H1 (cell line): ENCODE measurements at regions not wholly inside any gene's neighbourhood (a gene's known extent, or its start where the extent isn't known, plus 50 kb on each side); places are given as distances from the start of the nearest gene placed in this dataset.

Experiments used
- CTCF ChIA-PET: fragments of 300-600 bp; sonication (Branson Sonifier 250); formaldehyde crosslinking; loops from one replicate; lab custom pipeline; 2021; ENCODE audit not compliant: partially characterized antibody; lab: Charles Lee
- POLR2A ChIA-PET: fragments of 300-600 bp; sonication (Branson Sonifier 250); formaldehyde crosslinking; loops from one replicate; lab custom pipeline; 2021; ENCODE audit warnings: inconsistent platforms; ENCODE audit not compliant: partially characterized antibody; lab: Charles Lee
- DNase-seq, 2 experiments: peaks; one replicate each; pipeline versions ENCODE4 v3.0.0 to v3.0.0-alpha.2; 2010 to 2022; ENCODE audit warnings: low spot score in 2 of 2, low read depth in 1 of 2, mixed read lengths in 1 of 2
- FAIRE-seq: peaks from 2 replicates; lab custom pipeline; 2011; peaks lifted over from hg19 to GRCh38; lab: Jason Lieb, UNC
- H2AFZ ChIP-seq: 2 replicates; pipeline ENCODE4 v1.8.1; 2012; ENCODE audit warnings: low read length, inconsistent platforms
- H2AK5ac ChIP-seq: 2 replicates; pipeline ENCODE4 v1.6.1; 2013; ENCODE audit warnings: low read depth, low read length
- H2BK120ac ChIP-seq: replicated peaks from 2 replicates; pipeline ENCODE3; 2013; ENCODE audit warnings: low read depth, low read length, inconsistent platforms
- H2BK12ac ChIP-seq: 2 replicates; pipeline ENCODE4 v1.6.1; 2013; ENCODE audit warnings: low read depth, low read length
- H2BK15ac ChIP-seq: 2 replicates; pipeline ENCODE4 v1.6.1; 2013; ENCODE audit warnings: low read length
- H2BK20ac ChIP-seq: 2 replicates; pipeline ENCODE4 v1.6.1; 2013; ENCODE audit warnings: low read length
- H2BK5ac ChIP-seq: 2 replicates; pipeline ENCODE4 v1.6.1; 2013; ENCODE audit warnings: low read depth, low read length
- H3K14ac ChIP-seq: 2 replicates; pipeline ENCODE4 v1.6.1; 2013; ENCODE audit warnings: inconsistent platforms; ENCODE audit not compliant: insufficient read length
- H3K18ac ChIP-seq: 2 replicates; pipeline ENCODE4 v1.6.1; 2013; ENCODE audit warnings: low read length; ENCODE audit errors: extremely low read depth
- H3K23ac ChIP-seq: 2 replicates; pipeline ENCODE4 v1.6.1; 2013; ENCODE audit warnings: inconsistent platforms; ENCODE audit not compliant: insufficient read length
- H3K23me2 ChIP-seq: 2 replicates; pipeline ENCODE4 v1.6.1; 2013; ENCODE audit warnings: low read depth, low read length
- H3K27ac ChIP-seq: 2 replicates; pipeline ENCODE4 v1.6.1; 2011; ENCODE audit warnings: low read depth, low read length, inconsistent platforms
- H3K27me3 ChIP-seq, 4 experiments: replicated peaks in 1 of 4; 1 replicate in 1 of 4; 2 replicates in 3 of 4; pipeline versions ENCODE4 v1.6.1 to v1.8.1; 2011 to 2013; ENCODE audit warnings: low read length in 3 of 4, mild to moderate bottlenecking in 3 of 4, inconsistent platforms in 2 of 4, mixed read lengths in 2 of 4, moderate library complexity in 1 of 4; ENCODE audit not compliant: control insufficient read depth in 3 of 4, insufficient read depth in 3 of 4; ENCODE audit errors: extremely low read depth in 1 of 4
- H3K36me3 ChIP-seq, 4 experiments: 2 replicates each; pipeline versions ENCODE4 v1.6.1 to v1.8.1; 2011 to 2013; ENCODE audit warnings: mild to moderate bottlenecking in 4 of 4, low read length in 3 of 4, moderate library complexity in 2 of 4, control low read depth in 1 of 4, inconsistent platforms in 1 of 4; ENCODE audit not compliant: insufficient read depth in 4 of 4, control insufficient read depth in 2 of 4
- H3K4ac ChIP-seq: replicated peaks from 2 replicates; pipeline ENCODE3; 2013; ENCODE audit warnings: low read length, low read depth, mixed read lengths, inconsistent platforms; ENCODE audit not compliant: insufficient read length
- H3K4me1 ChIP-seq, 4 experiments: replicated peaks in 1 of 4; 1 replicate in 1 of 4; 2 replicates in 3 of 4; pipeline versions ENCODE4 v1.6.1 to v1.8.1; 2011 to 2013; ENCODE audit warnings: low read length in 3 of 4, inconsistent platforms in 2 of 4, mixed read lengths in 1 of 4; ENCODE audit not compliant: insufficient read depth in 4 of 4, control insufficient read depth in 3 of 4
- H3K4me2 ChIP-seq, 2 experiments: 2 replicates each; pipeline versions ENCODE4 v1.6.1 to v1.8.1; 2011 to 2013; ENCODE audit warnings: low read depth in 2 of 2, low read length in 2 of 2, control low read depth in 1 of 2, inconsistent platforms in 1 of 2, mild to moderate bottlenecking in 1 of 2; ENCODE audit not compliant: insufficient read depth in 1 of 2
- H3K4me3 ChIP-seq, 4 experiments: fragments of 200-600, 300-600 bp in 1 of 4; sonication (generic), shearing (Covaris generic), sonication (Bioruptor Twin) in 1 of 4; 2 replicates each; pipeline versions ENCODE4 v1.5.1 to v1.8.1; 2011 to 2016; ENCODE audit warnings: low read length in 4 of 4, low read depth in 3 of 4, control low read depth in 2 of 4, inconsistent platforms in 2 of 4, mild to moderate bottlenecking in 2 of 4, mixed read lengths in 1 of 4, moderate library complexity in 1 of 4; ENCODE audit not compliant: insufficient read depth in 2 of 4; ENCODE audit errors: extremely low read depth in 1 of 4
- H3K56ac ChIP-seq: replicated peaks from 2 replicates; pipeline ENCODE3; 2013; ENCODE audit warnings: low read depth, mild to moderate bottlenecking, mixed read lengths, low read length, inconsistent platforms; ENCODE audit not compliant: insufficient read length
- H3K79me1 ChIP-seq: 2 replicates; pipeline ENCODE4 v1.6.1; 2013; ENCODE audit warnings: low read depth, low read length, control low read depth
- H3K79me2 ChIP-seq, 2 experiments: 2 replicates each; pipeline versions ENCODE4 v1.6.1 to v1.8.1; 2012 to 2013; ENCODE audit warnings: low read length in 2 of 2, mild to moderate bottlenecking in 2 of 2, inconsistent platforms in 1 of 2; ENCODE audit not compliant: insufficient read depth in 2 of 2, control insufficient read depth in 1 of 2
- H3K9ac ChIP-seq, 4 experiments: replicated peaks in 1 of 4; 1 replicate in 1 of 4; 2 replicates in 3 of 4; pipeline versions ENCODE4 v1.6.1 to v1.8.1; 2011 to 2013; ENCODE audit warnings: low read depth in 3 of 4, low read length in 3 of 4, control low read depth in 2 of 4, mild to moderate bottlenecking in 2 of 4, moderate library complexity in 2 of 4, inconsistent platforms in 1 of 4; ENCODE audit errors: extremely low read depth in 1 of 4
- H3K9me3 ChIP-seq, 2 experiments: 2 replicates each; pipeline versions ENCODE4 v1.6.1 to v1.8.1; 2012 to 2013; ENCODE audit warnings: mild to moderate bottlenecking in 2 of 2, moderate library complexity in 2 of 2, control low read depth in 1 of 2, inconsistent platforms in 1 of 2, low read depth in 1 of 2, low read length in 1 of 2, mixed read lengths in 1 of 2; ENCODE audit not compliant: insufficient read depth in 2 of 2
- H4K20me1 ChIP-seq, 2 experiments: replicated peaks in 1 of 2; 2 replicates each; pipeline versions ENCODE3 to v1.8.1; 2011 to 2013; ENCODE audit warnings: inconsistent platforms in 2 of 2, low read length in 2 of 2, mild to moderate bottlenecking in 1 of 2; ENCODE audit not compliant: insufficient read depth in 2 of 2, control insufficient read depth in 1 of 2
- H4K5ac ChIP-seq: 2 replicates; pipeline ENCODE4 v1.6.1; 2013; ENCODE audit warnings: low read length, low read depth, mixed read lengths, inconsistent platforms; ENCODE audit not compliant: insufficient read length
- H4K8ac ChIP-seq: 2 replicates; pipeline ENCODE4 v1.8.0; 2013; ENCODE audit warnings: mild to moderate bottlenecking, moderate library complexity, low read length, inconsistent platforms; ENCODE audit not compliant: insufficient read depth; ENCODE audit errors: extremely low read depth
- H4K91ac ChIP-seq: replicated peaks from 2 replicates; pipeline ENCODE3; 2013; ENCODE audit warnings: low read length, mixed read lengths, inconsistent platforms; ENCODE audit not compliant: insufficient read length
- CHD1 ChIP-seq: IDR thresholded peaks from 2 replicates; pipeline ENCODE4 v1.6.1; 2012; ENCODE audit warnings: low read depth, low read length, improper control_type of control experiment
- GTF2F1 ChIP-seq: IDR thresholded peaks from 2 replicates; pipeline ENCODE4 v1.6.1; 2012; ENCODE audit warnings: low read depth, low read length, improper control_type of control experiment, borderline replicate concordance
- JUN ChIP-seq: IDR thresholded peaks from 2 replicates; pipeline ENCODE4 v1.6.1; 2011; ENCODE audit warnings: low read depth, mild to moderate bottlenecking, improper control_type of control experiment, low read length
- JUND ChIP-seq: IDR thresholded peaks from 2 replicates; pipeline ENCODE4 v1.6.1; 2011; ENCODE audit warnings: mild to moderate bottlenecking, improper control_type of control experiment, low read length
- MAFK ChIP-seq: IDR thresholded peaks from 2 replicates; pipeline ENCODE4 v1.6.1; 2012; ENCODE audit warnings: low read depth, mild to moderate bottlenecking, improper control_type of control experiment, low read length
- TBP ChIP-seq: IDR thresholded peaks from 2 replicates; pipeline ENCODE4 v1.6.1; 2011; ENCODE audit warnings: low read depth, low read length, improper control_type of control experiment
- TCF12 ChIP-seq: IDR thresholded peaks from 2 replicates; pipeline ENCODE4 v1.6.1; 2011; ENCODE audit warnings: low read depth, mild to moderate bottlenecking, low read length
- WGBS, 2 experiments: shearing (Covaris generic) in 1 of 2; methylation state at CpG; one replicate each; pipeline versions ENCODE4 v1.1.6 to v1.1.7; 2013 to 2015; ENCODE audit warnings: low lambda C conversion rate in 2 of 2, mixed read lengths in 2 of 2, inconsistent platforms in 1 of 2, low coverage in 1 of 2, missing lambda C conversion rate in 1 of 2; ENCODE audit not compliant: insufficient replicate concordance in 2 of 2, insufficient coverage in 1 of 2, insufficient read length in 1 of 2; ENCODE audit errors: extremely low coverage in 1 of 2, missing lambda C conversion rate in 1 of 2; 5-methylcytosine and 5-hydroxymethylcytosine counted together

GRCh38 chr11:33944693-33945424, 53.0 kb upstream of the LMO2 start:
- H3K36me3 ChIP-seq = no peaks in the 10 kb centered on the region
- H4K5ac ChIP-seq = no peak overlapping the region
- H3K4ac ChIP-seq = no peak overlapping the region
- no peaks in the 10 kb centered on the region for H3K79me1 ChIP-seq
- TF ChIP-seq GTF2F1 = no peak
- no peak for TF ChIP-seq JUN
- no peak for TF ChIP-seq JUND
- no peak for TF ChIP-seq TCF12
- TF ChIP-seq MAFK = no peak
- TF ChIP-seq TBP = no peak
- no peak for TF ChIP-seq CHD1
- H2BK15ac ChIP-seq = no peak overlapping the region
- H3K27me3 ChIP-seq = no peaks in the 10 kb centered on the region
- ChIA-PET POLR2A (interaction anchor here (0.7 kb wide), 1 partner anchor 31 kb away, joined by 3 read pairs; no protein-coding TSS in a partner anchor), CTCF (interaction anchor here (0.6 to 2.1 kb wide), 4 partner anchors 10 to 1274 kb away, joined by 3 to 4 read pairs (median 4); no protein-coding TSS in a partner anchor)
- H3K18ac ChIP-seq = no peak overlapping the region
- no peak overlapping the region for H3K23ac ChIP-seq
- H3K9ac ChIP-seq = no peak overlapping the region
- 85% methylated on average over 6 of the region's 6 CpGs; no CpG with 5 or more reads in 1 of the 2 experiments for WGBS, 2 experiments
- no peak overlapping the region for H2BK5ac ChIP-seq
- no peak overlapping the region for H3K4me3 ChIP-seq
- H2BK120ac ChIP-seq = no peak overlapping the region
- no peak overlapping the region for H3K56ac ChIP-seq
- no peak overlapping the region for H3K4me2 ChIP-seq
- no peaks in the 10 kb centered on the region for H3K9me3 ChIP-seq
- no peak for FAIRE-seq
- H2AFZ ChIP-seq = no peak overlapping the region
- H3K79me2 ChIP-seq = no peaks in the 10 kb centered on the region
- no peak overlapping the region for H2AK5ac ChIP-seq
- no peak overlapping the region for H3K14ac ChIP-seq
- no peaks in the 10 kb centered on the region for H3K4me1 ChIP-seq
- H3K27ac ChIP-seq = no peak overlapping the region
- H4K8ac ChIP-seq = no peak overlapping the region
- H2BK12ac ChIP-seq = no peak overlapping the region
- DNase-seq = no peak
- H2BK20ac ChIP-seq = no peak overlapping the region
- no peaks in the 10 kb centered on the region for H4K20me1 ChIP-seq
- no peak overlapping the region for H4K91ac ChIP-seq
- H3K23me2 ChIP-seq = peaks cover 2% of the 10 kb centered on the region; the same call in 1 of the 2 replicates
